ENCODE measurements at regions not wholly inside any gene's neighbourhood (a gene's known extent, or its start where the extent isn't known, plus 50 kb on each side); places are given as distances from the start of the nearest gene placed in this dataset.
"Not testable (repeated sequence)": the region's sequence is repeated elsewhere in the genome, so short reads cannot be mapped to it uniquely, and the experiment has no call there.

- no peak for DNase-seq
- no peaks in the 10 kb centered on the region for H3K4me1 ChIP-seq
- H3K9me3 ChIP-seq = no peaks in the 10 kb centered on the region
- TF ChIP-seq POLR2A (IDR thresholded peaks at IDR 0.05) = no peak
- no peak for TF ChIP-seq CTCF (IDR thresholded peaks at IDR 0.05)
- no peak overlapping the region for H3K27ac ChIP-seq
- no peak overlapping the region for H3K4me3 ChIP-seq
- H3K27me3 ChIP-seq = no peaks in the 10 kb centered on the region
- intact Hi-C loops (cut with DNase I) = no loop called here
- WGBS, 2 donors = 88 to 96% methylated on average over 3 of the region's 3 CpGs
- no peaks in the 10 kb centered on the region for H3K36me3 ChIP-seq
Measured at GRCh38 chr9:31556667-31557463, 827.6 kb upstream of the ACO1 start.

GRCh38 chr9:31572190-31572589 is 812.3 kb upstream of the ACO1 start:
- intact Hi-C loops (cut with DNase I); H3K36me3 ChIP-seq; H3K27ac ChIP-seq; H3K4me3 ChIP-seq; H3K27me3 ChIP-seq; H3K4me1 ChIP-seq; DNase-seq; H3K9me3 ChIP-seq: not testable (repeated sequence)
- 71 to 78% methylated on average over 1 of the region's 1 CpG for WGBS, 2 donors

- TF ChIP-seq CTCF (IDR thresholded peaks at IDR 0.05) (no peak), POLR2A (IDR thresholded peaks at IDR 0.05) (no peak)
- no peaks in the 10 kb centered on the region for H3K4me1 ChIP-seq
- no peak overlapping the region for H3K27ac ChIP-seq
- intact Hi-C loops (cut with DNase I) = no loop called here
- H3K36me3 ChIP-seq = no peaks in the 10 kb centered on the region
- no peaks in the 10 kb centered on the region for H3K27me3 ChIP-seq
- no peak for DNase-seq
- no peak overlapping the region for H3K4me3 ChIP-seq
- 73 to 100% methylated on average over 2 of the region's 2 CpGs for WGBS, 2 donors
- no peaks in the 10 kb centered on the region for H3K9me3 ChIP-seq
Measured at GRCh38 chr9:31573561-31573960, 810.9 kb upstream of the ACO1 start.

GRCh38 chr9:31574006-31574765 is 810.3 kb upstream of the ACO1 start:
- Histone ChIP-seq H3K9me3 (no peaks in the 10 kb centered on the region), H3K27me3 (no peaks in the 10 kb centered on the region), H3K27ac (no peak overlapping the region), H3K4me1 (no peaks in the 10 kb centered on the region), H3K36me3 (no peaks in the 10 kb centered on the region), H3K4me3 (no peak overlapping the region)
- no peak for DNase-seq
- TF ChIP-seq CTCF (IDR thresholded peaks at IDR 0.05) (no peak), POLR2A (IDR thresholded peaks at IDR 0.05) (no peak)
- intact Hi-C loops (cut with DNase I) = no loop called here
- 69 to 75% methylated on average over 4 of the region's 4 CpGs for WGBS, 2 donors

- intact Hi-C loops (cut with DNase I) = no loop called here
- WGBS, 2 donors = 30% methylated on average over 3 of the region's 3 CpGs
- no peaks in the 10 kb centered on the region for H3K36me3 ChIP-seq
- no peaks in the 10 kb centered on the region for H3K4me1 ChIP-seq
- TF ChIP-seq CTCF (IDR thresholded peaks at IDR 0.05) = no peak
- TF ChIP-seq POLR2A (IDR thresholded peaks at IDR 0.05) = no peak
- no peak overlapping the region for H3K27ac ChIP-seq
- no peak overlapping the region for H3K4me3 ChIP-seq
- no peak for DNase-seq
- H3K27me3 ChIP-seq = no peaks in the 10 kb centered on the region
- H3K9me3 ChIP-seq = no peaks in the 10 kb centered on the region
Measured at GRCh38 chr9:31582071-31582470, 802.4 kb upstream of the ACO1 start.
